ENCODE measurements at regions not wholly inside any gene's neighbourhood (a gene's known extent, or its start where the extent isn't known, plus 50 kb on each side); places are given as distances from the start of the nearest gene placed in this dataset.
"Not testable (repeated sequence)": the region's sequence is repeated elsewhere in the genome, so short reads cannot be mapped to it uniquely, and the experiment has no call there.

DNA sequence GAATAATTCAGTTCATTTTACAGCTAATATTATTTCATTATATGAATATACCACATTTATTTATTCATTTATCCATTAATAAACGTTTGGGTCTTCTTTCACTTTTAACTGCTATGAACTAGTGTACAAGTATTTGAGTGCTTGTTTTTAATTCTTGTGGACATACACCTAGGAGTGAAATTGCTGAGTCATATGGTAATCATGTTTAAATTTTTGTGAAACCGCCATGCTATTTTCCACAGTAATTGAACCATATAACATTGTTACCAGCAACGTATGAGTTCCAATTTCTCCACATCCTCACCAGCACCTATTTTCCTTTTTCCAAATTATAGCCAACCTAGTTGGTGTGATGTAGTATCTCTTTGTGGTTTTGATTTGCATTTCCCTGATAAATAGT is 388.2 kb downstream of the MAGEE1 start:
- no peak for FAIRE-seq
- dilution Hi-C loops (cut with MboI; ENCODE audit: extremely low pct_ligation_motif_present, low sequenced_read_pairs): no loop called here

DNA sequence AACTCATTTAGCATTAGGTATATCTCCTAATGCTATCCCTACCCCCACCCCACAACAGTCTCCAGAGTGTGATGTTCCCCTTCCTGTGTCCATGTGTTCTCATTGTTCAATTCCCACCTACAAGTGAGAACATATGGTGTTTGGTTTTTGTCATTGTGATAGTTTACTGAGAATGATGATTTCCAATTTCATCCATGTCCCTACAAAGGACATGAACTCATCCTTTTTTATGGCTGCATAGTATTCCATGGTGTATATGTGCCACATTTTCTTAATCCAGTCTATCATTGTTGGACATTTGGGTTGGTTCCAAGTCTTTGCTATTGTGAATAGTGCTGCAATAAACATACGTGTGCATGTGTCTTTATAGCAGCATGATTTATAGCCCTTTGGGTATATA is 389.8 kb downstream of the MAGEE1 start:
- H4K20me1 ChIP-seq (ENCODE audit: control insufficient read depth, extremely low read depth, insufficient read depth, low read length); H3K27me3 ChIP-seq (ENCODE audit: control insufficient read depth, extremely low read depth, insufficient read depth, low read length); H3K4me3 ChIP-seq (ENCODE audit: control insufficient read depth in 2 of 3, extremely low read depth in 1 of 3, insufficient read depth in 2 of 3, low read depth in 1 of 3, low read length in 3 of 3); dilution Hi-C loops (cut with MboI; ENCODE audit: extremely low pct_ligation_motif_present, low sequenced_read_pairs); H3K4me2 ChIP-seq (ENCODE audit: control insufficient read depth, extremely low read depth, insufficient read depth, low read depth, low read length); H3K9me1 ChIP-seq (ENCODE audit: control insufficient read depth, extremely low read depth, insufficient read depth, low read length); FAIRE-seq; H2AFZ ChIP-seq (ENCODE audit: control insufficient read depth, low read length); H3K79me2 ChIP-seq (ENCODE audit: control insufficient read depth, insufficient read depth, low read length); H3K9me3 ChIP-seq (ENCODE audit: control insufficient read depth, low read depth, low read length); H3K27ac ChIP-seq (ENCODE audit: control insufficient read depth, insufficient read depth, low read length); H3K4me1 ChIP-seq (ENCODE audit: control insufficient read depth, extremely low read depth, insufficient read depth, low read length); DNase-seq (ENCODE audit: low read depth, low spot score); H3K36me3 ChIP-seq (ENCODE audit: control insufficient read depth in 2 of 2, extremely low read depth in 1 of 2, insufficient read depth in 2 of 2, low read length in 2 of 2); H3K9ac ChIP-seq (ENCODE audit: control insufficient read depth, extremely low read depth, insufficient read depth, low read length): not testable (repeated sequence)

More for the DNA sequence above, 388.2 kb downstream of the MAGEE1 start:
- Histone ChIP-seq H3K4me3 (ENCODE audit: control insufficient read depth in 2 of 3, extremely low read depth in 1 of 3, insufficient read depth in 2 of 3, low read depth in 1 of 3, low read length in 3 of 3) (no peak overlapping the region), H3K9ac (ENCODE audit: control insufficient read depth, extremely low read depth, insufficient read depth, low read length) (no peak overlapping the region), H3K4me2 (ENCODE audit: control insufficient read depth, extremely low read depth, insufficient read depth, low read depth, low read length) (no peak overlapping the region), H3K27me3 (ENCODE audit: control insufficient read depth, extremely low read depth, insufficient read depth, low read length) (no peaks in the 10 kb centered on the region), H3K9me3 (ENCODE audit: control insufficient read depth, low read depth, low read length) (no peaks in the 10 kb centered on the region), H3K9me1 (ENCODE audit: control insufficient read depth, extremely low read depth, insufficient read depth, low read length) (no peaks in the 10 kb centered on the region), H3K36me3 (ENCODE audit: control insufficient read depth in 2 of 2, extremely low read depth in 1 of 2, insufficient read depth in 2 of 2, low read length in 2 of 2) (no peaks in the 10 kb centered on the region), H3K27ac (ENCODE audit: control insufficient read depth, insufficient read depth, low read length) (no peak overlapping the region), H2AFZ (ENCODE audit: control insufficient read depth, low read length) (no peak overlapping the region), H3K4me1 (ENCODE audit: control insufficient read depth, extremely low read depth, insufficient read depth, low read length) (no peaks in the 10 kb centered on the region), H4K20me1 (ENCODE audit: control insufficient read depth, extremely low read depth, insufficient read depth, low read length) (no peaks in the 10 kb centered on the region), H3K79me2 (ENCODE audit: control insufficient read depth, insufficient read depth, low read length) (no peaks in the 10 kb centered on the region)
- TF ChIP-seq CTCF (optimal IDR thresholded peaks at IDR 0.05 in 1 of 3, IDR thresholded peaks at IDR 0.05 in 1 of 3, conservative IDR thresholded peaks at IDR 0.05 in 1 of 3; ENCODE audit: extremely low read depth in 1 of 3, insufficient read depth in 2 of 3, low read length in 3 of 3): no peak
- TF ChIP-seq EZH2 (IDR thresholded peaks at IDR 0.05; ENCODE audit: low read length): no peak
- DNase-seq (ENCODE audit: low read depth, low spot score): no peak

DNA sequence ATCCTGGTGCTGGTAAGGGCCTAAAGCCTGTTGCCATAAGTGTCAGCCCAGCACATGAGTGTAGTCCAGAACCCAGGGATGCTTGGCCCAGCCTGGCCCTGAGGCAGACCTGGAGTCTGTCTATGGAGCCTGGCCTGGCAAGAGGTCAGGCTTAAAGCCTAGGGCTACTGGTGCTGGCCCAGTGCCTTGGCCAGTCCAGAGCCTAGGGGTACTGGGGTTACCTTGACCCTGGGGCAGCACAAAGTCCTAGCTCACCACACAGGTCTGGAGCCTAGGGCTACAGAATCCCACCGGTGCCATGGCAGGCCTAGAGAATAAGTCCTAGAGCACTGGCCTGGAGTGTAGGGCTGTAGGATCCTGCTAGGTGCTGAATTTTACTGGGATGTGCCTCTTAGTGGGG is 393.8 kb downstream of the MAGEE1 start:
- Histone ChIP-seq H3K4me1 (ENCODE audit: control insufficient read depth, extremely low read depth, insufficient read depth, low read length) (no peaks in the 10 kb centered on the region), H4K20me1 (ENCODE audit: control insufficient read depth, extremely low read depth, insufficient read depth, low read length) (no peaks in the 10 kb centered on the region), H3K9me1 (ENCODE audit: control insufficient read depth, extremely low read depth, insufficient read depth, low read length) (no peaks in the 10 kb centered on the region), H3K27ac (ENCODE audit: control insufficient read depth, insufficient read depth, low read length) (no peak overlapping the region), H3K4me3 (ENCODE audit: control insufficient read depth in 2 of 3, extremely low read depth in 1 of 3, insufficient read depth in 2 of 3, low read depth in 1 of 3, low read length in 3 of 3) (no peak overlapping the region), H2AFZ (ENCODE audit: control insufficient read depth, low read length) (no peak overlapping the region), H3K4me2 (ENCODE audit: control insufficient read depth, extremely low read depth, insufficient read depth, low read depth, low read length) (no peak overlapping the region), H3K9ac (ENCODE audit: control insufficient read depth, extremely low read depth, insufficient read depth, low read length) (no peak overlapping the region), H3K36me3 (ENCODE audit: control insufficient read depth in 2 of 2, extremely low read depth in 1 of 2, insufficient read depth in 2 of 2, low read length in 2 of 2) (no peaks in the 10 kb centered on the region), H3K27me3 (ENCODE audit: control insufficient read depth, extremely low read depth, insufficient read depth, low read length) (no peaks in the 10 kb centered on the region), H3K79me2 (ENCODE audit: control insufficient read depth, insufficient read depth, low read length) (no peaks in the 10 kb centered on the region), H3K9me3 (ENCODE audit: control insufficient read depth, low read depth, low read length) (no peaks in the 10 kb centered on the region)
- FAIRE-seq: no peak
- TF ChIP-seq EZH2 (IDR thresholded peaks at IDR 0.05; ENCODE audit: low read length): no peak
- TF ChIP-seq CTCF (optimal IDR thresholded peaks at IDR 0.05 in 1 of 3, IDR thresholded peaks at IDR 0.05 in 1 of 3, conservative IDR thresholded peaks at IDR 0.05 in 1 of 3; ENCODE audit: extremely low read depth in 1 of 3, insufficient read depth in 2 of 3, low read length in 3 of 3): no peak
- DNase-seq (ENCODE audit: low read depth, low spot score): no peak
- dilution Hi-C loops (cut with MboI; ENCODE audit: extremely low pct_ligation_motif_present, low sequenced_read_pairs): no loop called here
